ENCODE measurements at regions not wholly inside any gene's neighbourhood (a gene's known extent, or its start where the extent isn't known, plus 50 kb on each side); places are given as distances from the start of the nearest gene placed in this dataset.
"Not testable (repeated sequence)": the region's sequence is repeated elsewhere in the genome, so short reads cannot be mapped to it uniquely, and the experiment has no call there.

DNA sequence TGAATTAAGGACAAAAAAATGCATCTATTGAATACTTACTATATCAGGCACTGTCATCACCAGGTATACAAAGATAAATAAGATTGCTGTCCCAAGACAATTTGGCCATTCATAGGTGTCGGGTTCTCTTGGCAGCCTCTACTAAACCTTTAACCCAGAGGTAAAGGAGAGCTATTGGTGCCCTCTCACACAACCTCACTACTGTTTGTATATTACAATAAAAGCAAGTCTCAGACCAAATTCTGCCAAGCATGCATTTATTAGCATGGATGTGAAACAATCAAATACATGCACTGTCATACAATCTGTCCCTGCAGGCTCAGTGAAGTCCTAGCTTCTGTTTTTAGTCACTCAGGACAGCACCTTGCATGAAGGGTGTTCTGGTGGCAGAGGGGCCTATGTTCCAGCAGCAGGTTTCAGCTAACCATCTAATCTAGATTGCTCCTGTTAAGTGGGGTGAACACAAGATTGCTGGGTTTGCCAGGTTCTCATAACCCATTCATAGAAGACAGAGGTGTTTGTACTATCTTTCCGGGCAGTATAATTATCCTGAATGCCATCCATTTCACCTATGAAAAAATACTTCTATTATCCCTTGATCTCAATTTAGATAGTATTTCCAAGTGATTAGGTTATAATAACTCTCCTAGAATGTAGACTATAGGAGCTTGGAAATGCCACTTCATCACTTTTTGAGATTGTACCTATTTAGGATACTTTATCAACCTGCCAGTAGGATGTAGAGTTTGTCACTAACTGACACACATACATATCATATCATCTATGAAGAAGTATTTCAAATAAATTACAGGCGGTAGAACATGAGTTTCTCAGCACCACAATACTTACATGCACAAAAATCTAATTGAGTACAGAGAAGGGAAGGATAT, 254.0 kb upstream of the KRR1 start:
- no peaks in the 10 kb centered on the region for H3K4me1 Mint-ChIP-seq
- no peak for DNase-seq
- H3K4me3 Mint-ChIP-seq = no peak overlapping the region
- ATAC-seq = no peak
- H3K9me3 Mint-ChIP-seq = no peaks in the 10 kb centered on the region
- H3K27ac Mint-ChIP-seq = no peak overlapping the region
- peaks cover 12% of the 10 kb centered on the region for H3K27me3 Mint-ChIP-seq

DNA sequence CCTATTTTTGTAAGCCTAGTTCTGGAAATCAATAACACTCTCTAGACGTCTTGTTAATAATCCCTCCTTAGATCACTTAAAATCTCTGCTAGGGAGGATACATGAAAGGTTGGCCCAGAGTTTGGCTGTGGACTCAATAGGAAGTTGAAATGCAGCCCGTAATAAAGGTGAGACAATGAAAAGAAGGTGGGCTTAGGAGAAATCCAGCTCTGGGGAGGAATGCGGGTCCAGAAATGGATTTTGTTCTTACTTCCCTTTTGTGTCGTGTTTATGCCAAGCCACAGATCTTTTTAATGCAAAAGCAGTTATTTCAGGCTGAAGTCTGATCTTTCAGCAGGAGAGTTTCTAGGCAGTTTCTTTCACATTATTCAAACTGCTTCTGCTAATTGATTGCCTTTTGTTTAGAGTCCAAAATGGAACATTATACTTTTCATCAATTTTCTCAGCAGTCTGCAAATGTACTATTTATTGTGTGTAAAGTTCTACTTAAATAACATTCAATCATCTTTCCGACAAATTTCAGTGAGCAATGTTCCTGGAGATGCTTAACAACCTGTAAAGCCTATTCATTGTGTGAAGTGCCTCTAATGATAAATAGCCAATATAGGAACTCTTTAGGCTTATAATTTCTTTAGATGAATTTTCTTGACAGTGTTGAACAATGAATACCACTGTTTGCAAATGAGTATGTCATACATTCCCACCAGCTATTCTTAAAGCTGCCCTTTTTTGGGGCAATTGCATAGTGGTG, 252.9 kb upstream of the KRR1 start:
- no peak overlapping the region for H3K27ac Mint-ChIP-seq
- H3K4me3 Mint-ChIP-seq = no peak overlapping the region
- peaks cover 6% of the 10 kb centered on the region for H3K4me1 Mint-ChIP-seq
- DNase-seq = no peak
- H3K9me3 Mint-ChIP-seq = no peaks in the 10 kb centered on the region
- ATAC-seq = no peak
- H3K27me3 Mint-ChIP-seq = peaks cover 12% of the 10 kb centered on the region

DNA sequence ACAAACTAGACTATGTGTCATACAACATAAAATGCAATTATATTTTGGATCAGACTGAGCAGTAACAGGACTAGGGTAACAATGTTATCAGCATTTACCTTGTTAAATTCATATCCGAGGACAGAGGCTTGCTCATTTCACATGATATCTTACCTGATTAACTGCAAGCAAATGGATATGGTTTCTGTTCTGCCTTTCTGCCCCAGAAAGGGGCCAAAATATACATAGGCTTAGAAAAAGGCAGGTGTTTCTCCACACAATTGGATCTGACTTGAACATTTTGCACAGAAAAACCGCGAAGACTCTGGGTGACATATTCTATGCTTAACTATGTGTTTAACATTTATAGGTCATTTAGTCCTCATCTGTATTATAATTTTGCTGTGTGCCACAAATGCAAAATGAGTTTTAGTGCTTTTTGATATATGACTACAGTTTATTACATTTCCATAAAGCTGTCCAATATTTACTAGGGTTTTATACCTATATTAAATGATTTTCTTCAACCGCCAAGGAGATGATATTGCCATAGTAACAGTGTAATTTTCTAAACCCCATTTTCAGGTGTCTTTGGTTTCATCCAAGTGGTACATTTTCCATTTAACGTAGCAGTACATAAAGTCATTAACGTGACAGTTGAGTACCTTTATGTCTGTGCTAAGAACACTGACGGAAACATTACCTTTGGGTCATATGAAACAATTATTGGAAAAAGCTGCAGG, 249.3 kb upstream of the KRR1 start:
- ATAC-seq = no peak
- no peak overlapping the region for H3K4me3 Mint-ChIP-seq
- H3K27ac Mint-ChIP-seq = no peak overlapping the region
- peaks cover 15% of the 10 kb centered on the region for H3K27me3 Mint-ChIP-seq
- H3K4me1 Mint-ChIP-seq = peaks cover 6% of the 10 kb centered on the region
- no peak for DNase-seq
- no peaks in the 10 kb centered on the region for H3K9me3 Mint-ChIP-seq

DNA sequence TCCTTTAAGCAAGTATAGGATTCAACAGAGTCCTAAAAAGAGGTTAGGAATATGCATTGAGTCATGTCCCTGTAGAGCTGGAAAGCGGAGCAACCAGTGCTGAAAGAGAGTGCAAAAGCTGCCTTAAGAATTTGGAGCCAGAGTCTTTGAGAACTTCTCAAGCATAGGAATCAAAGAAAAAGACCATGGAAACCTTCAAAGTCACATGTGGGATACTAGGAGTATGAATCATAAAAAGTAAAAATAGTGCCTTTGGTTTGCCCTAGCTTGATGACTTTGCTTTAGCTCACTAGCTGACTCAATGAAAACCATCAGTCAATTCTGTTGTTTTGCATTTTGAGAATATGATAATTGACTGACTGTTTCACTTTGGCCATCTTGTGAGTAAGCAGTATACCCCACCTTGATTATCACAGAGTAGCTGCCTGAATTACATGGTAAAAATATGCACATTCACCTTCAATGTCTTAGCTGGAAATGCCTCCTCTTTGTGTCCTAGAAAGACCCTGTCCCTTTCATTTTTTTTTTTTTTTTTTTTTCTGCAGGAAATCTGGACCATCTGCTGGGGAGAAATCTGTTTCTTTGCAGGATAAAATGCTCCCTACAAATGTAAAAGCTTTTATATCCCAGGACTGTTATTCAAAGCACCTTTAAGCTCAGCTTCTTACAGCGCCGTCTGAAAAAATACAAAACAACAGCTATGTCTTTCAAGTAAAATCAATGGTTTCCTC, 248.6 kb upstream of the KRR1 start:
- peaks cover 6% of the 10 kb centered on the region for H3K4me1 Mint-ChIP-seq
- no peak overlapping the region for H3K27ac Mint-ChIP-seq
- no peak for DNase-seq
- peak; percentile 55 for ATAC-seq
- no peaks in the 10 kb centered on the region for H3K9me3 Mint-ChIP-seq
- H3K27me3 Mint-ChIP-seq = peaks cover 15% of the 10 kb centered on the region
- H3K4me3 Mint-ChIP-seq = no peak overlapping the region

DNA sequence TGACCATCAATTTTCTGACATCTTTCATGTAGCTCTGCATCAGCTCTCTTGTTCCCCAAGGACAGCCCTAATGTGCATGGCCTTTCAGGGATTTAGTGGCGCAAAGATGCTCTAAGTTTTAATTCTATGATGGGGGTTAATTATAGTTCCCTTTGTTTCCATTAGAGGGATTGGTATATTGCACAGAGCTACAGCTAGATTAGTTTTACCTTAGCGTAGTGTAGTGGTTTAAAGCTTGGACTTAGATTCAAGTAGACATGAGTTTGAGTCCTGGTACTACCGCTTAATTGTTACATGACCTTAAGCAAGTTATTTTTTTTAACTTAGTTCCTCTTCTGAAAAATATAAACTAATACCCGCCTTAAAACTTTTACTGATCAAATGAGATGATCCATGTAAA, 247.8 kb upstream of the KRR1 start:
- H3K4me3 Mint-ChIP-seq = no peak overlapping the region
- DNase-seq (no peak), ATAC-seq (no peak)
- H3K4me1 Mint-ChIP-seq = peaks cover 12% of the 10 kb centered on the region
- H3K9me3 Mint-ChIP-seq = no peaks in the 10 kb centered on the region
- peaks cover 15% of the 10 kb centered on the region for H3K27me3 Mint-ChIP-seq
- H3K27ac Mint-ChIP-seq = no peak overlapping the region

DNA sequence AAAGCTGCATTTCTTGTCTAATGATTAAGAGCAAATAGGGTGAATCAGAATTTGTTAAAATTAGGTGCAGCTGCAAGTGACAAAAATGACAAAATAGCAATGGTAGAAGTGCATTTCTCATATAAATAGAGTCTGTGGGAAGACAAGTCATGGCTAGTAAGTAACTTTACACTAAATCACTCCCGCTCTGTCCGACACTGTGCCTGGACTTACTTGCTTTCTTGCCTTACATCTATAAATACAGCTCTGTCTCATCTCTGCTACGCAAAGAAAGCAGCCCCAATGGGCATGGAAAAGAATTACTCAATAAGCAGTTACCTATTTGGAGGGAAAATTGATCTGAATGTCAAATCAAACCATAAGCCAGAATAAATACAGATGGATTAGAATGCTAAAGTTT, 245.4 kb upstream of the KRR1 start:
- Mint-ChIP-seq H3K27ac (no peak overlapping the region), H3K4me3 (no peak overlapping the region), H3K27me3 (peaks cover 15% of the 10 kb centered on the region), H3K4me1 (peaks cover 14% of the 10 kb centered on the region), H3K9me3 (no peaks in the 10 kb centered on the region)
- no peak for ATAC-seq
- DNase-seq = no peak

DNA sequence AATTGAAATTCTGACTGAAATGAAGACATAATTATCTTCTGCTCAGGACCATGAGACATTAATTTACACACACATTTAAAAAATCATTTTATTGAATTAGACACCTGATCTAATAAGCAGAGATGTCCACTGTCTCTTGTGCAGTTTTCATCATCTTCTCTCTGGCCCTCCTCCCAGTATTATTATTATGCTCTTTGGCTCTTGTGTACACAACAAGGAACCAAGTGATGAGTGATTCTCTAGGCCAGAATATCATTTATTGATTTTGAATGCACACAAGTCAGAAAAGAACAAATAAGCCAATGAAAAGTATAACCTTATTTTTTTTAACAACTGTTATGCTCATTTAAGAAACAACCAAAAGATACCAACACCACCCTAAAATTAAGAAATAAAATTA, 244.7 kb upstream of the KRR1 start:
- DNase-seq (no peak), ATAC-seq (no peak)
- Mint-ChIP-seq H3K27ac (no peak overlapping the region), H3K9me3 (no peaks in the 10 kb centered on the region), H3K27me3 (peaks cover 15% of the 10 kb centered on the region), H3K4me3 (no peak overlapping the region), H3K4me1 (peaks cover 14% of the 10 kb centered on the region)

DNA sequence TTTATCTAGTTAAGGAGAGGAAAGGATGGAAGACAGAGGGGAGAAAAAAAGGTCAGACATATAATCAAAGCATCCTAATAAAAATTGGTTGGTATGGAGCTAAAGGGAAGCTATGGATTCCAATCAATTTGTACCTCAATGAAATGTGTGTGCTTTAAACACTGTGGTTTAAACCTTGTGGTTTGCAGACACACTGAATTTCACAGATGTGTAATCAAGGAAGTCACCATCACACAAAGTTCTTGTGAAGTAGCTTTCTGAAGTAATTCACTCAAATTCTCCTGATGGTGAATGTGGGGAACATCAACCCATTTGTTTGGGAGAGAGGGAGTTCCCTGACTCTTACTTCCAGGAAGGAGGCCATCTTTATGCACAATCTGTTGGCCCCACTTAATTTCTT, 243.3 kb upstream of the KRR1 start:
- DNase-seq = no peak
- Mint-ChIP-seq H3K27ac (peak overlapping the region in 1 of 2 donors; percentile 52), H3K9me3 (no peaks in the 10 kb centered on the region), H3K4me1 (peaks cover 10% of the 10 kb centered on the region), H3K4me3 (no peak overlapping the region), H3K27me3 (peaks cover 15% of the 10 kb centered on the region)
- no peak for ATAC-seq

DNA sequence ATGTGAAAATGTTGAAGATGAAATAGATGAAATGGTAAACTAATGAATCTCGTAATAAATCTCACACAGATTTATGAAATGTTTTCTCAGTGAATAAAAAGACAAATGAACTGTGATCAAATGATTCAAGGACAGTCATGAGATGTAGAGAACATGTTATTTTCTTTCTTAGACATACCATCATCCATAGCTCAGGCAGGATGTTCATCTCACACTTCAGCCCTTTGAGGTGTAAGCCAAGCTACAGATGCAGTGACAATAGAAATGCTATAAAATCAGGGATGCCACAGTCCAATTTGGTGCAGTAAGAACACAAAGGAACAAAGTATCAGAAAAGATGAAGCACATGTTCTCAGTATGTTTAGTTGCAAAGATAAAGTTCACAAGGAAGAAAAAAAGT, 242.7 kb upstream of the KRR1 start:
- Mint-ChIP-seq H3K27me3 (peaks cover 15% of the 10 kb centered on the region), H3K4me3 (no peak overlapping the region), H3K9me3 (no peaks in the 10 kb centered on the region), H3K27ac (no peak overlapping the region), H3K4me1 (peaks cover 8% of the 10 kb centered on the region)
- DNase-seq = no peak
- no peak for ATAC-seq

DNA sequence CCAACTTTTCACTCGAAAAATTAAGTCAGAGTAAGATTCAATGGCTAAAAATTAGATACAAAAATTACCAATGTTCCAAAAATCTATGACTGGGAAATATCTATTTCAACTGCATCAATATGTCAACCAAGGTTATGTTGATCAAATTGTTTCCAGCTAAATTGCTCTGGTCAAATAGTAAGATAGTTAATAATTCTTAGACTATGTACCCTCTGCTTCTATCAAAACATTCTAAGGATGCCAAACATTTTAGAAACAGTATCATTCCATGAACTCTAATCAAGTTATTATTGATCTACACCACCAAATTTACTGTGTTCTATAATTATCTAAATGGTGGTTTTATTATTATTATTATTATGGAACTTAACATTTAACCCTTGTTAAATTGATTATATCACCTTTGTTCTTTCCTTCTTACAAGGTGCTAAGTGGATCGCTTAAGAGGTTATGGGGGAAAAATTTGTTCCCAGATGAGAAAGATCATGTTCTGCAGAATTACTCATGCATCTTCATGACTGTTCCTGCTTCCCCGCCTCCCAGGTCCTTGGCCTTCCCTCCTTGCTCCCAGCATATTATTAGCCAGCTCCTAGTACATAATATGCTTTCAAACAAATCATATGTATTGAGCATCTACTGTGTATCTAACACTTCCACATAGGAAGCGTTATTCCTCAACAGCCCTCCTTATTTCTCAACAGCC, 240.5 kb upstream of the KRR1 start:
- peaks cover 11% of the 10 kb centered on the region for H3K27me3 Mint-ChIP-seq
- ATAC-seq (no peak), DNase-seq (no peak)
- H3K27ac Mint-ChIP-seq = no peak overlapping the region
- H3K4me1 Mint-ChIP-seq = peaks cover 8% of the 10 kb centered on the region
- no peak overlapping the region for H3K4me3 Mint-ChIP-seq
- no peaks in the 10 kb centered on the region for H3K9me3 Mint-ChIP-seq

DNA sequence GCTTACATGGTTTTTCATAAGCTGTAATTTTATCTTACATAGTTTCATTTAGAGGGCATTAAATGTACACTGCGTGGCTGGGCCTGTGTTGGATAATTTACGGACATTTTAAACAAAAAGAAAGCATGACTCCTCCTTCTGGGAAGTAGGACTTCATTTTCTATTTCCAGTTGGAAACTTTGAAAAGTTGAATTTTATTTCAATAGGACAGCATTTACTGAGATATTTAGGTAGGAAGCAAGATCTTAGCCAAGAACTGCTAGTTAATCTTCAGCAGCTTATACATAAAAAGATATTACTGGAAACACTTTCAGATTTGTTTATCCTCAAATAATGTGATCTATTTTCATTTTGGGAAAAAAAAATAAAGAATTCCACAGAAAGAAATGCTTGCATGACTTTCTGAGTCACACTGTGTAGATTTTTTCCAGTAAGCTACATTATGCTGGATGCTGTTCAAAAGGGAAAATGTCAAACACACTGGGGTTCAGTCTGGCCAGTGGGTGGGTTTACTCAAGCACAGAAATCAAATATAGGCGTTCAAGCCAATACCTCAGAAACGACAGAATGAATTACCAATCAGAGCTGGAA, 239.4 kb upstream of the KRR1 start:
- DNase-seq = no peak
- peaks cover 8% of the 10 kb centered on the region for H3K4me1 Mint-ChIP-seq

DNA sequence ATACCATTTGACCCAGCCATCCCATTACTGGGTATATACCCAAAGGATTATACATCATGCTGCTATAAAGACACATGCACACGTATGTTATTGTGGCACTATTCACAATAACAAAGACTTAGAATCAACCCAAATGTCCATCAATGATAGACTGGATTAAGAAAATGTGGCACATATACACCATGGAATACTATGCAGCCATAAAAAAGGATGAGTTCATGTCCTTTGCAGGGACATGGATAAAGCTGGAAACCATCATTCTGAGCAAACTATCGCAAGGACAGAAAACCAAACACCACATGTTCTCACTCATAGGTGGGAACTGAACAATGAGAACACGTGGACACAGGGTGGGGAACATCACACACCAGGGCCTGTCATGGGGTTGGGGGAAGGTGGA, 237.6 kb upstream of the KRR1 start:
- not testable (repeated sequence) for H3K4me1 Mint-ChIP-seq, ATAC-seq, H3K9me3 Mint-ChIP-seq, DNase-seq, H3K27ac Mint-ChIP-seq, H3K4me3 Mint-ChIP-seq
- peaks cover 18% of the 10 kb centered on the region for H3K27me3 Mint-ChIP-seq

More for the DNA sequence above, 239.4 kb upstream of the KRR1 start:
- no peak for ATAC-seq
- Mint-ChIP-seq H3K27me3 (peaks cover under 1% of the 10 kb centered on the region), H3K4me3 (no peak overlapping the region), H3K27ac (no peak overlapping the region), H3K9me3 (no peaks in the 10 kb centered on the region)

DNA sequence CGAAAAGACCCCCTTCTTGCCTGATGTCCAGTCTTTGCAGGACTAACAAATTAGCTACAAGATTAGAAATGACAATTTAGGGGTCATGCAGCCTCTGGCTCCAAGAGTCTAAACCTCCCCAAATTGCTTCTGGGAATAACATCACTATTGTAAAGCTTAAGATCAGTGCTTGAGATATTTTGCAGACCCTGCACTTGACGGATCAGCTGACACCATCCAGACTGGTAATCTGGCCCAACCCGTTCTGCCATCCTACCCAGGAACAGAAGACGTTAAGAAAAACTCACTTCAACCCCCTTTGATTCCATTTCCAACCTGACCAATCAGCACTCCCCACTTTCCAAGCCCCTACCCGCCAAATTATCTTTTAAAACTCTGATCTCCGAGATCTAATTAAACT, 236.7 kb upstream of the KRR1 start:
- H3K27me3 Mint-ChIP-seq = peaks cover 18% of the 10 kb centered on the region
- no peak for DNase-seq
- H3K4me1 Mint-ChIP-seq = no peaks in the 10 kb centered on the region
- no peaks in the 10 kb centered on the region for H3K9me3 Mint-ChIP-seq
- no peak overlapping the region for H3K27ac Mint-ChIP-seq
- H3K4me3 Mint-ChIP-seq = no peak overlapping the region
- no peak for ATAC-seq

DNA sequence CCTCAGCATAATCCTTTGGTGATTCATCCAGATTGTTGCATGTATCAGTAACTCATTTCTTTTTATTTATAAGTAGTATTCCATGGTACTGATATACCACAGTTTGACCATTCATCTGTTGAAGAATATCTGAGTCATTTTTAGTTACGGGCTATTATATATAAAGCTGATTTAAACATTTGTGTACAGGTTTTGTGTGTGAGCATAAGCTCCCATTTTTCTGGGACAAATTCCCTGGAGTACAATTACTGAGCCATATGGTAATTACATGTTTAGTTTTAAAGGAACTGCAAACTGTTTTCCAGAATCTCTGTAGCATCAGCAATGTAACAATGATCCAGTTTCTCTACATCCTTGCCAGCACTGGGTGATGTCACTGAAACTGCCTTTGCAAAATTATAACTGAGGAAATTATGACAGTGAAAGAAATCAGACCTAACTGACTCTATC, 236.2 kb upstream of the KRR1 start:
- no peak for ATAC-seq
- no peaks in the 10 kb centered on the region for H3K4me1 Mint-ChIP-seq
- H3K9me3 Mint-ChIP-seq = no peaks in the 10 kb centered on the region
- no peak for DNase-seq
- no peak overlapping the region for H3K4me3 Mint-ChIP-seq
- no peak overlapping the region for H3K27ac Mint-ChIP-seq
- H3K27me3 Mint-ChIP-seq = peaks cover 18% of the 10 kb centered on the region
